Stimulated activated CD4-positive, alpha-beta T cell treated with anti-CD3 and anti-CD28 coated beads, Interleukin-4, amount 100 ng/mL, for 48 hours (primary cell): ENCODE measurements at regions not wholly inside any gene's neighbourhood (a gene's known extent, or its start where the extent isn't known, plus 50 kb on each side); places are given as distances from the start of the nearest gene placed in this dataset.

Experiments
- DNase-seq, 2 donors: peaks; one replicate each; pipeline ENCODE4 v3.0.0-alpha.2; 2020; ENCODE audit warnings: low read depth in 2 of 2

GRCh38 chr22:49081261-49081666 lies 746.4 kb downstream of the BRD1 start:
- no peak for DNase-seq

- DNase-seq = no peak
Measured at GRCh38 chr22:49080631-49081030, 747.0 kb downstream of the BRD1 start.

- DNase-seq = no peak
Measured at GRCh38 chr22:49079743-49080500, 747.8 kb downstream of the BRD1 start.

- no peak for DNase-seq
Measured at GRCh38 chr22:49079027-49079725, 748.5 kb downstream of the BRD1 start.

GRCh38 chr22:49078076-49078710 lies 749.5 kb downstream of the BRD1 start:
- no peak for DNase-seq

GRCh38 chr22:49077586-49077985 lies 750.1 kb downstream of the BRD1 start:
- DNase-seq = no peak

- DNase-seq = no peak
Measured at GRCh38 chr22:49077036-49077393, 750.7 kb downstream of the BRD1 start.

- DNase-seq = no peak
Measured at GRCh38 chr22:49076300-49077035, 751.2 kb downstream of the BRD1 start.

GRCh38 chr22:49075150-49075549 lies 752.5 kb downstream of the BRD1 start:
- DNase-seq = no peak

- DNase-seq = no peak
Measured at GRCh38 chr22:49073873-49074417, 753.7 kb downstream of the BRD1 start.

GRCh38 chr22:49072996-49073645 lies 754.6 kb downstream of the BRD1 start:
- no peak for DNase-seq

- no peak for DNase-seq
Measured at GRCh38 chr22:49070501-49070900, 757.2 kb downstream of the BRD1 start.

GRCh38 chr22:49068861-49069500 lies 758.7 kb downstream of the BRD1 start:
- no peak for DNase-seq

- no peak for DNase-seq
Measured at GRCh38 chr22:49067504-49067903, 760.2 kb downstream of the BRD1 start.

- DNase-seq = no peak
Measured at GRCh38 chr22:49066619-49067018, 761.1 kb downstream of the BRD1 start.

GRCh38 chr22:49064836-49065235 lies 762.8 kb downstream of the BRD1 start:
- no peak for DNase-seq

- DNase-seq = no peak
Measured at GRCh38 chr22:49063545-49063890, 764.2 kb downstream of the BRD1 start.

- no peak for DNase-seq
Measured at GRCh38 chr22:49062802-49063544, 764.7 kb downstream of the BRD1 start.

- DNase-seq = no peak
Measured at GRCh38 chr22:49062155-49062801, 765.4 kb downstream of the BRD1 start.

- DNase-seq = no peak
Measured at GRCh38 chr22:49057910-49058309, 769.8 kb downstream of the BRD1 start.
